DMS53 treated with DMSO at 0.1 percent for 48 hours (cell line): ENCODE measurements at regions not wholly inside any gene's neighbourhood (a gene's known extent, or its start where the extent isn't known, plus 50 kb on each side); places are given as distances from the start of the nearest gene placed in this dataset.
A peak's percentile ranks its signal among the peaks of the same experiment; 100 is the strongest.
"Not testable (repeated sequence)": the region's sequence is repeated elsewhere in the genome, so short reads cannot be mapped to it uniquely, and the experiment has no call there.

ENCODE experiments used
- DNase-seq: peaks from one replicate; lab custom pipeline; 2025; ENCODE audit not compliant: unreplicated experiment; lab: John Stamatoyannopoulos, UW

DNA sequence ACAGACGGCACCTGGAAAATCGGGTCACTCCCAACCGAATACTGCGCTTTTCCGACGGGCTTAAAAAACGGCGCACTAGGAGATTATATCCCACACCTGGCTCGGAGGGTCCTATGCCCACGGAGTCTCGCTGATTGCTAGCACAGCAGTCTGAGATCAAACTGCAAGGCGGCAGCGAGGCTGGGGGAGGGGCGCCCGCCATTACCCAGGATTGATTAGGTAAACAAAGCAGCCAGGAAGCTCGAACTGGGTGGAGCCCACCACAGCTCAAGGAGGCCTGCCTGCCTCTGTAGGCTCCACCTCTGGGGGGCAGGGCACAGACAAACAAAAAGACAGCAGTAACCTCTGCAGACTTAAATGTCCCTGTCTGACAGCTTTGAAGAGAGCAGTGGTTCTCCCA lies 64.5 kb downstream of the SLC30A10 start:
- not testable (repeated sequence) for DNase-seq

DNA sequence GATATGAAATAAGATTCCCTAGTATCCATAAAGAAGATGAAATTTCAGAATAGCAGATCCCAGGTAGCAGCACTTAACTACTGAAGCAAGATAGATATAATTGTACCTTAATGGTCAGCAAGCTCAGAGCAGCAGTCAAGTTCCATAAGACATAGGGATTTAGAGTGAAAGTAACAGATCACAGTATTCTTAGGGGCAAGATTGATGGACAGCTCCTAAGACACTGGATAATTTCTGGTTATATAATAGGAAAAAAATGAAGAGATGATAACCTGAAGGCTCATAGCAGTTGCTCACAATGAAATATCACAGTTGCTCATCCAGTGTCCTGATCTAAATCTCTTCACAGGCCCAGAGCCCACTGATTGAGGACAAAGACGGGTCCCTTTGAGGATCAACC lies 66.0 kb downstream of the SLC30A10 start:
- no peak for DNase-seq

DNA sequence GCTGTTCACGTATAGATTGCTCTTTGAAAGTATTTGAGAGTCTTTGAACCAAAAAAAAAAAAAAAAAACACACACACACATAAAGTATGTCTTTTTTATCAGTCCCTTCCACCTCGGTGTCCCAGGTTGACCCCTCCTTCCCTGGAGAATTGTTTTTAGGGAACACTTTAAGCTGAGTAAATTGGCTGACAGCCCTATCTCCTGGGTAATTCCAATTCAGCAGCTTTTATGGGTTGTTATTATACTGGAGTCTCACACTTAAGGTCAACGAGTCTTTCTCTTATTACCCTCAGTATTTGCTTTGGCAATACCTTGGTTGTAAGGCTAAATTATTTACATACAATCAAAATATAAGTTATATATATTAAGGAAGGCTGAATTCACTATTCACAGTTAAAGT lies 69.4 kb downstream of the SLC30A10 start:
- DNase-seq = no peak

DNA sequence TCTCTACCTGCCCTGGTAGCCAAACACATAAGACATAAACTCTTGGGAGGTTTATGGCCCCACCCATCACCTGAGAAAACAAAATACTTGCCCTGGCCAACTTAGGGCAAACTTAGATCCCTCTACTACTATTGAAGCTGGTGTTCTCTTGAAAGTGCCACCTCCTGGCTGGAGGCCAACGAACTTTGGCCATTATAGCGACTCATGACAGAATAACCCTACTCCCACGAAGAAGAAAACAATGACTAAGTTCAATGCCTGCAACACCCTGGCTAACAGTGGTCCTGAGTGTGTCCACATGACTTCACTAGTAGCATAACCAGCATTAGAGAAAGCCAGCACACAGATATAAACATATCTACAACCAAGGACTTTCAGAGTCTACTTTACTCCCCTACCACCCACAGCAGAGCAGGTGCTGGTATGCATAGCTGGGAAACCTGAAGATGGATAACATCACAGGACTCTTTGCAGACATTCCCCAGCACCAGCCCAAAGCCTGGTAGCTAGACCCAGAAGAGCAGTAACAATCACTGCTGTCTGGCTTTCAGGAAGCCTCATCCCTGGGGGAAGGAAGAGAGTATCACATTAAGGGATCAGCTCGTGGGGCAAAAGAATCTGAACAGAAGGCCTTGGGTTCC lies 81.0 kb downstream of the SLC30A10 start:
- DNase-seq = no peak

DNA sequence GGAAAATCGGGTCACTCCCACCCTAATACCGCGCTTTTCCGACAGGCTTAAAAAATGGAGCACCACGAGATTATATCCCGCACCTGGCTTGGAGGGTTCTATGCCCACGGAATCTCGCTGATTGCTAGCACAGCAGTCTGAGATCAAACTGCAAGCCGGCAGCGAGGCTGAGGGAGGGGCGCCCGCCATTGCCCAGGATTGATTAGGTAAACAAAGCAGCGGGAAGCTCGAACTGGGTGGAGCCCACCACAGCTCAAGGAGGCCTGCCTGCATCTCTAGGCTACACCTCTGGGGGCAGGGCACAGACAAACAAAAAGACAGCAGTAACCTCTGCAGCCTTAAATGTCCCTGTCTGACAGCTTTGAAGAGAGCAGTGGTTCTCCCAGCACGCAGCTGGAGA lies 88.8 kb downstream of the SLC30A10 start:
- not testable (repeated sequence) for DNase-seq

DNA sequence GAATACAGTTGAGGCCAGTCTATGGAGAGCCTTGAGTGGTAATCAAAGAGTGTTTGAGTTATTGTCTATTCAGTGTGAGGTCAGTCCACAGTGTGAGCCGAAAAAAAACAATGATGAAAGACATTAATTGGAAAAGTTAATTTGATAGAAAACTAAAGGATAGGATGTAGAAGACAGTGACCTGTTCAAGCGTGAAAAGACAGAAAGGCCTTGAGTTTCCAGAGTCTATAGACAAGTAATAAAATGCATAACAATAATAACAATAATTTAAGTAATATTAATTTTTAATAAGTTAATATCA lies 90.4 kb downstream of the SLC30A10 start:
- no peak for DNase-seq

DNA sequence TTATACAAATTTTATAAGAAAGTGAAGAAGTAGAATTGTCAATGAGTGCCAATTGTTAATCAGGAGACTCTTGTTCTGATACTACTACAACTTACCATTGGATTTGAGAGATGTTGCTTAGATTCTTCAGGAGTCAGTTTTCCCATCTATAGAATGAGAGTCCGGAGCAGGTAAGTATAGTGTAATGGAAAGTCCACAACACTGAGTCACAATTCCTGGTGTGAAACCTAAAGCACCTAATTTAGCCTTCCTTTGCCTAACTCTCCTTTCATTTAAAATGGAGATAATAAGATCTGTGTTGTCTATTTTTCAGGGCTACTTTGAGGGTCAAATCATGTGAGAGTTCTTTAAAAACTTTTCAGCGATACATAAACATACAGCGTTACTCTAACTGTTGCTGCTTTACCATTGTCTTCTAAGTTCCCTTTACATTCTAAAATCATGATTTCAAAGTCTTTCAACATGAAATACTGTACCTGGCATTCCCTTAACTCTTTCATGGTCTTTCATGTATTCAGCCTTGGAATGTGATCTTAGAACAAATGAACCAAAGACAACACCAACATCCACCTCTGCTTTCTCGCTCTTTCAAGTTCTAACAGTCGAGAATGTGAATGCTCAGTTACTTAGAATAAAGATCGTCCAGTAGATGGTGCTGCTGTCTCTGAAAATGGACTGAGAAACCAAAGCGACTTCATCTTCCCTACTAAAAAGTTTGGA lies 90.9 kb downstream of the SLC30A10 start:
- DNase-seq = peak; percentile 64

DNA sequence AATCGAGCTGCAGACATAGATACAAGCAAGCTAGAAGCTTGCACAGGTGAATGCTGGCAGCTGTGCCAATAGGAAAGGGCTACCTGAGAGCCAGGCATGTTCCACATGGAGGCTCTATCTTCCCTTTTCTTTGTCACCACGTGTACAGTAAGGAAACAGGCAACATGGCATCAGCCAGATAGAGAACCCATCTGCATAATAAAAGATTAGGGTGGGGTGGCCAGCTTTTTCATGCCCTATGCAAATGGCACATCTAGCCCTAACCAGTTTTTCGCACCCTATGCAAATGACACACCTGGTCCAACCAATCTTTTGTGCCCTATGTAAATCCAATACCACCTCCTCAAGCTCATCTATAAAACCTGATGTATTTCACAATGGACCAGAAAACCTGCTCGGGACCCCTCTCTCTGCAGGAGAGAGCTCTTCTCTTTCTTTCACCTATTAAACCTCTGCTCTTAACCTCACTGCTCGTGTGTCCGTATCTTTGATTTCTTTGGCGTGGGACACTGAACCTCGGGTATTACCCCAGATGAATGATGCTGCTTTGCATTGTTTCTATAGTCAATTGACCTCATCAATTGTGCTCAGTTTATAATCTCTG lies 93.9 kb downstream of the SLC30A10 start:
- no peak for DNase-seq

DNA sequence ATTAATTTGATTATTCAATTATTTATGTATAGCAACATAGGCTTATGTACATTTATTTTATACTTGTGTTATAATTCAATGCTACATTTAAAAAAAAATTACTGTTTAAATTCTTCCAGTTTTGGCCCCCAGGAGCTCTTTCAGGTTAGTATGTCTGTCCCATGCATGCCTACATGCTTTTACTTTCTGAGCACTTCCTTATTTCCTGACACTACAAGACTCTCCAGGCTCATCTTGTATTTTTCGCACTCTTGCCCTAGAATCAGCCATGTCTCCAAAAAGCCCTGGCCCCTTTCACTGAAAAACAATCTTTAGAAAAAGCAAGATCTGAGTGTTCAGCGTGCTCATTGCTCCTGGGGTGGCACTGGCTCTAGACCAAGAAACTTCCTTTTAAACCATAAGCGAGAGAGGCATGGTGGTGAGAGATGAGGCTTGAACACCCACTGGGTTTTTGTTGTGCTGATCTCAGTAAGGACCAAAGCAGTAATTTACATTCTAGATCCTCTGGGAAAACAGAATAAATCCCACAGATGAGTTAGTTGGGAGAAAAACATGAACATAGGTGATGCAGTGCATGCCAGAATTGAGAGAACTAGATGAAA lies 95.0 kb downstream of the SLC30A10 start:
- DNase-seq = no peak

DNA sequence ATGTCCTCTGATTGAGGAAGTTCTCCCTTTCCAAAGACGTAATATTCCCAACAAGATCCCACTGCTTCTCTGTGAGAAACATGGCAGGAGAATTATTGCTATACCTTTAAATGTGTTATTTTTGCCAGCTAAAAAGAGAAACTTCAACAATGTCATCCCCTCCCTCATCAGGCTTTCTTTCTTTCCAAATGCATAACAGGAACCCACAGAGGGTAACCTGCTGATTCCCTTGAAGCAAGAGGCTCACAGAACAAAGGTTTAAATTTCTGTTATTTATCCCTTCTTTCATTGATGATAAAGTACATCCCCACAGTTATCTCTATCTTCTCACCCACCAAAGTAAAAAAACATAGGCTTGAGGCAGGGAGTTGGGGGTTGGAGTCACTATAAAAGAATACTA lies 102.1 kb downstream of the SLC30A10 start:
- no peak for DNase-seq

DNA sequence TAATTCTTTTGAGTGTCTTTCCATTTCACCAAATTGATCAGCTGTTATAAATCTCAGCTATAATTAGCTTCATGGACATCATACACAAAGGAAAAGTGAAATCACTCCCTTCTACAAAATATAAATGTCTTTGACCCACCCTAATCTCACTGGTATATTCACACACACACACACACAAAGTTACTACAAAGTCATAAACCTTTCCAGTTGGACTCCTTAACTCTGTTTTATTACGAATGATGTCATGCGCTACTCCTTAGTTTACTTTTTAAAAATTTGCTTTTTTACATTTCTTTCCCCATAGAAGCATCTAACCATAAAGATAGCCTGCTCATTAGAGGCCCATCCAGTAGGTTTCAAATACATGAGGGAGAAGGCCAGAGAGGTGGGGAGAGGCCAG lies 103.0 kb downstream of the SLC30A10 start:
- DNase-seq = no peak

DNA sequence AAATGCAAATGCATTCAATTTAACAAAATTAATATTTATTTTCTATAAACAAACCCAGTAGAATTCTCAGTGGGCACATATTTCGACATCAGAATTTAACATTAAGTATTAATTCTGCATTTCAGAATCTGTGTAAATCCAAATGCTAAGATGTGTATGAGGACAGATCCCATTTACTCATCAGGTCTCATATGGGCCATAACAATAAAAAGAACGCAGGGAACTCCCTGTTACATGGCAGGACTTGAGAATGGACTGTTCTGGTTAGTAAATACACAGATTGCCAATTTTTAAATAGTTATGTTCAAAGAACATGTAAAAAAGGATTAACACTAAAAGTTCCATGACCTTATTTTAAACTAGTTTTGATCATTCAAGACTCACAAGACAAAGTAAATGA lies 104.0 kb downstream of the SLC30A10 start:
- no peak for DNase-seq

DNA sequence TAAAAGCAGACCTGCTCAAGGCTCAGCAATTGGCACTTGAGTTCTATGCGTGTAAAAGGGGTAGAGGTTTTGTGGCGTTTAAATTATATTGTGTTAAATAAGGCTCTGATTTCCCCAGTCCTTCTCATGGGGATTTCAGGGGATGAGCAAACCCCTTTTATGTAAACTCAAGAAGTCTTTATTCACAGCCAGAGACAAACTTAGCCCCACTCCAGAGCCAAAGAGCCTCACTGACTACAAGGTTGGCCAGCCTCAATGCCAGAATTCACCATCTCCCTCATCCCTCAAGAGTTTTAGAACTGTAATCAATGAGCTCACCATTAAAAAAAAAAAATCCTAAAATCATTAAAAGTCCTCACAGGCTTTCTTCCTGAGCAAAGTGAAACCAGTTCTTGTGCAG lies 107.8 kb downstream of the SLC30A10 start:
- no peak for DNase-seq

DNA sequence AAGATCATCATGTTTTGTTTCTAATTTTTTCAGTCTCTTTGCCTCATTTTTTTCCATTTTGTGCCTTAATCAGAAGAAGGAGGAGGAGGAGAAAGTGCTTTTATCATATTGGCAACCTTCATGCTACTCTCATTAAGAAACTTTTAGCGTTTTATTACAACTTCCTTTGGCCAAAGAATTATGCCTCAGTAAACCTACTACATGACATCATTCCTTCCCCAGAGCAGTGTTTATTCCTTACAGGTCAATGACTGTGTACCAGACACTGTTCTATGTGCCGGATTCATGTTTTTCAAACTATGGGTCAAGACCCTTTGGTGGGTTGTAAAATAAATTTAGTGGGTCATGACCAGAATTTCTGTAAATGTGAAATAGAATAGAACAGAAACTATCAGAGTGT lies 110.4 kb downstream of the SLC30A10 start:
- DNase-seq = no peak

DNA sequence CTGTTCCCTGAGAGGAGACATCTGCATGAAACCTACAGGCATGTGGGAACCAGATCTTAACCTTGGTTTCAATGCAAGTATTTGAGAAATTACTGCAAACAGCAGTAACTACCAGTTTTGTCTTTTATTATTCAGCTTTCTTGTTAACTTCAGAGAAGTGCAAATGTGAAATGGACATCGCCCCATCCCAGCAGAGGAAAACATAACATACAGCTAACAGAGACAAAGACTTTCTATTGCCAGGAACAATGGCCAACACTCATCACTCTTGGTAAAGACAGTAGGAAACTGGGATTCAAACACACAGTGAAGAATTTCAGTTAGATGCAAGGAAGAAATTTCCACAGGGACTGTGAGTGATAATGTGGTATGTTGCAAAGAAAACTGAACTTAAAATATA lies 115.1 kb downstream of the SLC30A10 start:
- DNase-seq = no peak

DNA sequence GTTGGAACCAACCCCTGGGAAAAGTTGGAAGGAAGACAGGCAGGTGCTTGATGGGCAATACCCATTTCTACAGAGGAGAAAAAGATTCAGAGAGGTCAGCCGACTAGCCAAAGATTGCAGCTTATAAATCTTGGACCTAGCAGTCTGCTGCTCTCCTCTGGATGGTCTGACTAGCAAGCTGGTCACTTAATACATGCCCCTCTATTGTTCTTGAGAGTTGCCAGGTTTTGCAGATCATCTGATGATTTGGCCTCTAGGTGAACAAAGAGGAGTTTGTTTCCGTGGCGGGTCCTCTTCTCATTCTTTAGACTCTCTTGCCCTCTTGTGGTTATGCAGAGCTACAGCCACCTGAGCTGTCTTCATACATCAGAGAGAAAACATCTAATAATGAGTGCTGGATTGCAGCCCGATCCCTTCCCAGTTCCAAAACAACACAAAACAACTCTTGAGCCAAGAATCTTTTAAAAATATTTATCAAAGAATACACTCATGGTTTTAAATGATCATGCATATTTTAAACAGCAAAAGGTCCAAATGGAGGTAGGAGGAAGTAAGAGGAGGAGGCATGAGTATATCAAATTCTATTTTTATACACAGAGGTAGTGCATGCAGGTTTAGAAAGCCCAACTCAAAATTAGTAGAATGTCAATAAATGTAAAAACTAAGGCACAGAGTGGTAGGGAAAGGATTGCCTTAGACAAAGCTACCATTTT lies 115.7 kb downstream of the SLC30A10 start:
- peak; percentile 92 for DNase-seq

DNA sequence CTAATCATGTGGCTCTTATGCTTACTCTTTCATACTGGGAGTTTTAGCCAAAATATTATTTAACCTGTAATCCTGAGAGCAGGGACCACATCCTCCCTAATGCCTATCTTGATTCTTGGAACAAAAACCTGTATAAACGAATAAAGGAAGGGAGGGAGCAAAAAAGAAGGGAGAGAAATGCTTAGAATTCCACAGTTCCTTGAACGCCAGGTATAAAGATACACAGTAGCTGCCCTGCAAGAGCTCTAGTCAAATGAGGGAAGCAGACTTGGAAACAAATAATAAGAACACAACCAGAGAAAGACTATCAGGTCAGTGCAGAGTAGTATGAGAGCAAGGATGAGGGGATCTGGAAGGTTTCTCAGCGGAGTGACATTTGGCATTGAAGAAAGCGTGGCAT lies 116.3 kb downstream of the SLC30A10 start:
- DNase-seq = no peak

DNA sequence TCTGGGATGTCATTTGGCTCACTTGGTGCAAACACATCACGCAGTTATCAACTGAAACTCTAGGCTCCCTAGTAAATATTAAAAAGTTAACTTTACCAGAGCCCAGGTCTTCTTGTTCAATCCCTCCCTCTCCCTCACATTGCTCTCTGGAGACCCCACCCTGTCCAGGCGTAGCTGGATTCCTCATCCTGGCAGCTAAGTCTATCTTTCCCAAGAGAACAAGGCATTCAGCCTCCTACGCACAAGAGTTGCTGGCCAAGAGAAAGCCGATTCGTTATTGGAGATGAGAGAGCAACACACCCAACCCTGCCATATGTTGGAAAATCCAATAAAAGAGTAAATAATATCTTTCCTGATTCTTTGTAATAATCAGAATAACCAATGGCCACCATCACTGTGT lies 117.9 kb downstream of the SLC30A10 start:
- no peak for DNase-seq

DNA sequence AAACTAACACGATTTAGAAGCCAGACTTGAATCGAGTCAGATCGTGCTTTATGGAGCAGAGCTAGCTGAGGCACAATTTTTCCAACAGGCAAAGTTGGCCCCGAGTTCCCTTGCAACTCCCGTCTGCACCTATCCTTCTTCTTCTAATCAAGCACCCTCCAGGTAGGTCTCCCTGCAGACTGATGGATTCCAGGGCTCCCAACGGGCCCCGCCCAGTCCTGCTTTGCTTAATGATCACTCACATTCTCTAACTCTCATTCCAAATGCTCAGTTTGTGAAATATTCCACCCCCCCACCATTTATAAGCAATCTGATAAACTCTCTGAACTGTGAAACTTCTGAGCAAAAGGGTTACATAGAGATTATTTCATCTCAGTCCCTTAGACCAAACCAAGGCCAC lies 119.6 kb downstream of the SLC30A10 start:
- DNase-seq = no peak

DNA sequence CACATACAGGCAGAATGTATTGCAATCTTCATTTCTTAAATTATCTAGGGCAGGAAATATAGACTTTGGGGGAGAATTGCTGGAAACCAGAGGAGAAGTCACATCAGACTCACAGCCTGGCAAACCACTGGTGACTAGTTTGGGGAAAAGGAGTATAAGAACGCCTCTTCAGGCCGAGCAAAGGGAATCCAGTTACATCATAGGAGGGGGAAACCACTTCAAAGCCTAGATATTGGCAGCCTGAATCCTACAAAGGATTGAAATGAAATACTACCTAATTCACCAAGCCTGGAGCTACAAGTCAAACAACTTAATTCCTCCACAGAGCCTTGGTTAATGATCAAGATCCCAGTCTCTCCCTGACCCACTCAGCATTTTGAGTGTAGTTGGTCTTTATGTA lies 121.7 kb downstream of the SLC30A10 start:
- DNase-seq = no peak

DNA sequence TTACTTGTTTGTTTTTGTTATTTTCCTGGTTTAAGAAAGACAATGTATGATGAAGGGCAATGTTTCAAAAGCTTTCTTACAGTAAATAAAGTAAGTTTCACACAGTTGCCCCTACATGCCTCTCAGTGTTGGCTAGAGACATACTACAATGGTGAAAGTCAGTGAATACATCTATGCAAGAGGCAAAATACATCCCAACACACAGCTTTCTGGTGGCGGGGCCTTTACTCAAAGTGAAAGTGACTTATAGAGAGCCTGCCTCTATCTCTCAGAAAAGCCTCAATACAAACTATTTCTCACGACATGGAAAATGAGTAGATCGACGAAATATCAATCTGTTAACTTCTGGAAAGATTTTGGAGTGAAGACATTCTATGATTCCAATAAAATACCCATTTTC lies 122.3 kb downstream of the SLC30A10 start:
- DNase-seq = no peak

DNA sequence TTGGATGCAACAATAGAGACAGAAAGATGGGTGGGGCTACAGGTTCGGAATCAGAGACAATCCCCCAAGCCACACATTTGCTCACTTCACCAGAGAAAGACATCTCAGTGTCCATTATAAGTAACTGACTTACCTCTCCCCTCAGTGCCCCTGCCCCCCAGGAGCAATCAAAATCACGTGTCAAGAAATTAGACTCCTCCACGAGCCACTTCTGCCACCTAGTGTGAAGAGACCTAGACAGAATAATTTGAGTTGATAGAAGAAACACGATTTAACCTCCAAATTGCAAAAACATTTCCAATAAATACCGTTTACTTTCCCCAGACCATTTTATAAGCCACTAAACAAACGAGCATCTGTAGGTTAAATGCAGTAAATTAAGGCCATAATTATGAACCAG lies 123.2 kb downstream of the SLC30A10 start:
- DNase-seq = no peak
